GM12874 (cell line): ENCODE measurements at regions not wholly inside any gene's neighbourhood (a gene's known extent, or its start where the extent isn't known, plus 50 kb on each side); places are given as distances from the start of the nearest gene placed in this dataset.

Experiments
- TF ChIP-seq, protein P1 (sequence below): IDR thresholded peaks from 2 replicates; pipeline ENCODE4 v1.5.1; 2011; ENCODE audit warnings: low read depth, mild to moderate bottlenecking, control low read depth, low read length, moderate library complexity; ENCODE audit not compliant: insufficient read depth

DNA sequence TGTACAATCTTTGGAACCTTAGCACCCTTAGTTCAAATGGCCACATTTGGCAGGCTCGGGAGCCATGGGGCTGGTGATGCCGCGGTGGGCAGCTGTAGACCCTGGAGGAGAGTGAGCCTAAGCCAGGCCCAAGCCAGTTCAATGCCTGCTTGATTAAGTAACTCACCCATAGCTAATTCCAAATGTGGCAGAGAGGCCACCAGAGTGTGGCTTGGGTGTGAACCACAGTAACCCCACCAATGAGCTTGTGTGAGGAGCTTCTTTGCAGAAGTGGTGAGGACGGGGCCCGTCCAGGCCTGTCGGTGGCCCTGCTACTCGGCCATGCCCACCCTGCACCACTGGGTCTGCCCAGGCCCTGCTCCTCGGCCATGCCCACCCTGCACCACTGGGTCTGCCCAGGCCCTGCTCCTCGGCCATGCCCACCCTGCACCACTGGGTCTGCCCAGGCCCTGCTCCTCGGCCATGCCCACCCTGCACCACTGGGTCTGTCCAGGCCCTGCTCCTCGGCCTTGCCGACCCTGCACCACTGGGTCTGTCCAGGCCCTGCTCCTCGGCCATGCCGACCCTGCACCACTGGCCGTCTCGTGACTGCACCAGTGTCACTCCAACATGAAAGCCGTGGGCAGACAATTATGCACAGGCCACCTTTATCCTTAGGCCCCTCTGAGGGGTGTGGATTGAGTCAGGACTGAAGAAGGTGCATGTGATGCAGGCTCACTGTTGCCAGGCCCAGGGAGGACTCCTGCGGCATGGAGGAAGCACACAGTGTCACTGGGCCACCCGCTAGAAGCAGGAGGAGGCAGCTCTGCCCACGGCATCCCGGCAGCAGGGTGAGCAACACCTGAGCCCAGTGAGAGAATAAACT is 75.4 kb downstream of the MRPL36 start:
- TF ChIP-seq, protein P1, sequence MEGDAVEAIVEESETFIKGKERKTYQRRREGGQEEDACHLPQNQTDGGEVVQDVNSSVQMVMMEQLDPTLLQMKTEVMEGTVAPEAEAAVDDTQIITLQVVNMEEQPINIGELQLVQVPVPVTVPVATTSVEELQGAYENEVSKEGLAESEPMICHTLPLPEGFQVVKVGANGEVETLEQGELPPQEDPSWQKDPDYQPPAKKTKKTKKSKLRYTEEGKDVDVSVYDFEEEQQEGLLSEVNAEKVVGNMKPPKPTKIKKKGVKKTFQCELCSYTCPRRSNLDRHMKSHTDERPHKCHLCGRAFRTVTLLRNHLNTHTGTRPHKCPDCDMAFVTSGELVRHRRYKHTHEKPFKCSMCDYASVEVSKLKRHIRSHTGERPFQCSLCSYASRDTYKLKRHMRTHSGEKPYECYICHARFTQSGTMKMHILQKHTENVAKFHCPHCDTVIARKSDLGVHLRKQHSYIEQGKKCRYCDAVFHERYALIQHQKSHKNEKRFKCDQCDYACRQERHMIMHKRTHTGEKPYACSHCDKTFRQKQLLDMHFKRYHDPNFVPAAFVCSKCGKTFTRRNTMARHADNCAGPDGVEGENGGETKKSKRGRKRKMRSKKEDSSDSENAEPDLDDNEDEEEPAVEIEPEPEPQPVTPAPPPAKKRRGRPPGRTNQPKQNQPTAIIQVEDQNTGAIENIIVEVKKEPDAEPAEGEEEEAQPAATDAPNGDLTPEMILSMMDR = no peak

DNA sequence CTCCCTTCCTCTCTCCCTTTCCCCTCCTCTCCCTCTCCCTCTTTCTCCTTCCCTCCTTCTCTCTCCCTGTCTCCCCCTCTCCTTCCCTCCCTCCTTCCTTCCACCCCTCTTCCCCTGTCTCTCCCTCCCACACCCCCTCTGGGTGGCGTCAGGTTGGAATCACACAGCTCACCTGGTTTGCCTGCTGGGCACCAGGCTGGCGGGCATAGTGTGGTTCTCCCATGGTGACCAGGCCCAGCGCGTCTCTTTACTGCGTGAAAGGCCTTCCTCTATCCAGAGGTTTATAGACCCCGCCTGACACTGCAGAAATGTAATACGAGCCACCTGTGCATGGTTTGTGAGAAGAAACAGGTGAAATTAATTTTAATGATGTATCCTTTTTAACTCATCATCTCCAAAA is 76.2 kb downstream of the MRPL36 start:
- TF ChIP-seq, protein P1 = no peak

DNA sequence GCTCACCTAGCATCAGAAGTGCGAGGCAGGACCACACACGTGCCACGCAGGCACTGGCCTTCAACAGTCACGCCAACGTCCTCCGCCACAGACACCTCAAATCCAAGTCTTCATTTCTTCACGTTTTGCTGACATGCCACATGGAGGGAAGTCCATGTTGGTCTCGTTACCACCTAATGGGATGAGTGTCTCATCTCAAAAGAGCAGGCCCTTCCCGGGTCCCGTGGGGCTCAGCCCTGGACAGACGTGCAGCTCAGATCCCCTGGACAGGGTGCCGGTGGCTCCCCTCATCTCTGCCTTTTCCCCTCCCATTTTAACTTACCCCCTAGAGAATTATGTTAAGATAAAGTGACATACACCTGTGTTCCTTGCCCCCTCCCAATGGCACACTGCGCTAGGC is 76.8 kb downstream of the MRPL36 start:
- TF ChIP-seq, protein P1 = no peak

DNA sequence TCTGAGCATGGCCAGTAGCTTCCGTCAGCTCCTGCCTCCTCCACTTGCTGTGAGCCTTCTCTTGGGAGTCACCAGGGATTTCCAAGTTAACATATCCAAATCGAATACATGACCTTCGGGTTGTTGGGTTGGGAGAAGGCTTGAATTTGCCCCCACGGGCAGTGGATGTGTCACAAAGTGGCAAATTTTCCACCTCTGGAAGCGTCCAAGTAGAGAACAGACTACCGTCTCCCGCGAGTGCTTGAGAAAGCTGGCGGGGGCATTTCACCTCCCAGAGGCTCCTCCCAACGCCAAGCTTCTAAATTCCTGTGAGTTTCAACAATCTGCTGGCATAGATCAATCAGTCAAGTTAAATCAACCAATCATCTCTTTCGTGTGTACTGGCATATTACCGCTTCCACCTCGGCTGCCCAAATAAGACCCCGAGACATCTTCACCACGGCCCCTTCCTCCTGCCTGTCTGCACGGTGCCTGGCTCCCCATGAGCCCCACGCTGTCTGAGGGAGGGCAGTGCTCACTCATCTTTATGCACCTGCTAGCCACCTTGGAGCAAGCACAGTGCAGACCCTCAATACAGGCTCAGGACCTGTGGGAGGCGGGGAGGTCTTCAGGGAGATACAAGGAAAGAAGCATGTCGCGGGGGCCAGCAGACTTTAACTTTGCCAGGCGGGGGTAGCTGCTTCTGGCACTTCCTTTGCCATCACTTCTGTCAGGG is 79.1 kb downstream of the MRPL36 start:
- TF ChIP-seq, protein P1 = no peak

DNA sequence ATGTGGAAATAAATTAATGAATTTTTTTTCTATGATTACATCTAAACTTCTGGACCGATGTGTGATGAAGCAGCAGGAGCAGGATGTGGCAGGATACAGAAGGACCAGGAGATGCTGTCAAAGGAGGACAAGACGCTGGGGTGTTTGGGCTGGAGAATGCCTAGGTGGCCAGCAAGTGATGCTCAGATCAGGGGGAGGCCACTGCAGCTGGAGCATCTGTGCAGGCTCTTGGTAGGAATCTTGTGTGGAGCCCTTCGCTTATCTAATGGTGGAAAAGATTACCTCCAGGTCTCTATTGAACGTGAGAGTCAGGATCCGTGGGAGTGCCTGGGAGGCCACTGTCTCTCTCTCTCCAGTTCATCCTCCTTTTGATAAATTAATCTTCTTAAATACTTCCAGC is 79.8 kb downstream of the MRPL36 start:
- TF ChIP-seq, protein P1 = no peak

DNA sequence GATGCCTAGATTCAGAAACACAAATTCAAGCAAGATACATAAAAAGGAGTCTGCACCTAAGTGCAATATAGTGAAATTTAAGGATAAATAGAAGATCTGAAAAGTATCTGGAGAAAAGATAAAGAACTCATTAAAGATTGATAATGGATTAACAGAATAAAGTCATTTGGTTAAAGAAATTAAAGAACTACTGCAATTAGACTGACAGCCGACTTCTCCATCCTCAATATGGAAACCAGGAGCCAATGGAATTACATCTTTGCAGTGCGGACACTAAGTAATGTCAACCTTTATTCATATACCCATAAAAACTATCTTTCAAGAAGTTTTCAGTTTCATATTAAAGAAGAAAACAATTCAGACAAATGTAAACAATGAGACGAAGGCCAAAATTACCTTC is 81.0 kb downstream of the MRPL36 start:
- TF ChIP-seq, protein P1 = no peak

DNA sequence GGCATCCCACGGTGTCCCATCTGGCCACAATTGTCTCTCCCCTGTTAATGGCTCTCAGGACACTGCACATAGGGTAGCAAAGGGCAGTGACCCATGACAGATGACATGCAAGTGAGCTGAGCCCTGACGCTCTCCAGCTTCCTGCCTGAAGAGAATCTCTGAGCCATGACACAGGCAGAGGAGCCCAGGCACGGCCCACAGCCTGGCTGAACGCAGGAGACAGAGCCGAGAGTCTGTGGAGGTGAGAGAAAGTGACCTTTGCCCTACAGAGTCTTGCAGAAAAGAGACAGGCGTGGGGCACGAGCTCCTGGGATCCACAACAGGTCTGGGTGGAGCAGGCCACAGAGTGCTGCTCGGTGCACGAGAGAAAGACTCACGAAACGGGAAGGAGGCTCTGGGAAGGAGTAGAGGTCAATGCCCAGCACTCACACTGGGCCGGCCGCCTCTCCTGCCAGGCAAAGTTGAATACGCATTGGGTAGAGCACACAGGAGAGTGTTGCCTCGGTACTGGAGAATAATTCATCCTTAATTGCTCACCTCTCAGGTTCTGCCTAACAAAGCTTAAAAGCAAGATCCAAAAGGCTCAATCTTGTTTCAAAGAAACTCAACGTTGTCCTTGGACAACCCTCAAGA is 90.3 kb downstream of the MRPL36 start:
- TF ChIP-seq, protein P1 = no peak
